T-helper 2 cell treated with Interferon-gamma antibody and Interleukin-4, amounts not matched to agents 100 ng/mL and 5 ng/mL, for 36 hours (primary cell): ENCODE measurements at regions not wholly inside any gene's neighbourhood (a gene's known extent, or its start where the extent isn't known, plus 50 kb on each side); places are given as distances from the start of the nearest gene placed in this dataset.

Source experiments
- intact Hi-C: fragments of 100-400 bp; cut with micrococcal nuclease; formaldehyde crosslinking; loops from one replicate; pipeline ENCODE4 v1.15.1; 2023

DNA sequence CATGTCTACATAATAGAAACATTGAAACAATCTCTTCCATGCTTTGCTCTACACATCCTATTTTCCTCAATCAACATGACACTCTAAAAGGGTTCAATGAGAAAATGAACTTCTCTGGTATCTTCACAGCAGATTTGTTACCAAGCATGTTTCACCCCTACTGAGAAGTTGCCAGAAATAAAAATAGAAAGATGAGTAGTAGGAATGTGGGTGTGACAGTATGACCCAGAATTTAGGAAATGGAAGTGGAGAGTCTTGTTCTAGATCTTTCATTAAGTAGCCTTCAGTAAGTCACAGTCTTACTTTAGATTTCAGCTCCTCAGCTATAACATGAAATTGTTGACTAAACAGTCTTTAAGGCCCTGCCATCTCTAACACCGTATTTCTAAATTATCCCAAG lies 581.8 kb downstream of the EFNA5 start:
- intact Hi-C loops: no loop called here

GRCh38 chr5:107085572-107085971 lies 585.2 kb downstream of the EFNA5 start:
- intact Hi-C loops: no loop called here

- intact Hi-C loops: no loop called here
Measured at GRCh38 chr5:107074996-107075395, 595.7 kb downstream of the EFNA5 start.

DNA sequence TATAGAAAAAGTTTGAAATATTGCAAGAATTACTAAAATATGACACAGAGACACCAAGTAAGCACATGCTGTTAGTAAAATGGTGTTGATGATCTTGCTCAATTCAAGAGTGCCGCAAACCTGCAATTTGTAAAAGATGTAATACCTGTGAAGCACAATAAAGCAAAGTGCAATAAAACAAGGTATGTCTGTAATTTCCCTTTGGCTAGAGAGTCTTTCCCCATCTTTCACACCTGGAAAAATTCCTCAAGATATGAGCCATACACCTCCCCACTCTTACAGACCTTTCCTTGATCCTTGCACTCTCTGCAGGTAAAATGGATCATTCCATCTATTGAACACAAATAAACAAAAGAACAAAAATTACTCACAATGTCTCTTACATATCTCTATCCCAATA lies 597.8 kb downstream of the EFNA5 start:
- intact Hi-C loops: no loop called here

DNA sequence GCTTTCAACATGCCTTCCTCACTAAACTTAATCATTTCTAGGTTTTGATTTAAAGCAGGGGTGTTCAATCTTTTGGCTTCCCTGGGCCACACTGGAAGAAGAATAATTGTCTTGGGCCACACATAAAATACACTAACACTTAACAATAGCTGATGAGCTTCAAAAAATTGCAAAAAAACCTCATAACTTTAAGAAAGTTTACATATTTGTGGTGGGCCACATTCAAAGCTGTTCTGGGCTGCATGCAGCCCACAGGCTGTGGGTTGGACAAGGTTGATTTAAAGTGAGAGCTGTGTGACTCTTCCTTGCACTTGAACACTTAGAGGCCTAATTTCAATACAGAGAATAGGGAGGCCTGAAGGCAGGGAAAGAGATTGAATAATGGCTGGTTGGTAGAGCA lies 598.3 kb downstream of the EFNA5 start:
- intact Hi-C loops: no loop called here

- intact Hi-C loops: no loop called here
Measured at GRCh38 chr5:107068782-107069181, 602.0 kb downstream of the EFNA5 start.

DNA sequence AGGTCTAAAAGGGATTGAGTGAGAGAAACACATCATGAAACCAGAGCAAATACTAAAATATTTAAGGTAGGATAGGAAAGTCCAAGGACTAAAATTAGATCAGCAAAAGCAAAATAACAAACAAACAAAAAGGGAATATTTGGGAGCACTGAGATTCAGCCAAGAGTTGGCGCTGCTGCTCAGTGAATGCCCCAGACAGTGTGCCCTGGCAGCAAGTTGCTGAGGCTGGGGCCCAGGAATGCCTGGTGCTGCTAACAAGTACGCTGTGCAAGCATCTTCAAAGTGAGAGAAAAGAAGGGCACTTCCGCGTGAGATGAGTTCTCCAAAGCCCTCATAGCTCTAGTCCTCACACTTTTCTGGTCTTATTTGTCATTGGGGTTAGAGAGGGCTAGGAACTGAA lies 603.3 kb downstream of the EFNA5 start:
- intact Hi-C loops: no loop called here

DNA sequence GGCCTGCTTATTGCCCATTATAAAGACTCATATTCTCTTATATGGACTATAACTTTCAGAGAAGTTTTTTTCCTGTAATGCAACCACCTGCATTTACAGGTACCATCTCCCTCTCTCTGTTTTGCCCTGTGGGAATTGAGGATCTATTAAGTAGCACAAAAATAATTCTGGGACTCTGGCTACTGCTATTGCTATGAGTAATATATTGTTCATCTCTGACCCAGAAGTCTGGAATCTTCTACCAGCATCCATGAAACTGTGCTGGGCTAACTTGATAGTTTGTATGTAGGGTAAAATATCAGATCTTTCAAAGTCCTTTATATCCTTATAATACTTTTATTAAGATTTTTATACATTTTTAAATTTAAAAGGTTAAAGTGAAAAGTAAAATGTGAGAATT lies 607.2 kb downstream of the EFNA5 start:
- intact Hi-C loops: no loop called here

- intact Hi-C loops: no loop called here
Measured at GRCh38 chr5:107058803-107059202, 611.9 kb downstream of the EFNA5 start.

DNA sequence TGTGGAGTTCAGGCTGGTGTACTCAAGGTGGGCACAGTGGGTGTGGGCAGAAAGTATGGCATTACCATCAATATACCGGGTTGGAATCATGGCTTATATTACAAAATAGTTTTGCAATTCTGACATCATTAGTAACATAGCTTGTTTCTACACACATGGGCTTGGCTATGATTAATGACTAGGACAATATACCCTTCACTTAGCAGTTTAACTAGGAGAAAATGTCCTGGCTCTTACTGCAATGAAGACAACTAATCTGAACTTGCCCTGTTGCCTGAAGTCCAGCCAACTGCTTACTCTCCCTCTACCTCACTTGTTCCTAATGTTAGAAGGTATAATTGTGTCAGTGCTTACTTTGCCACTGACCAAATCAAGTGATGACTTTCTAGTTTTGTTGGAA lies 612.5 kb downstream of the EFNA5 start:
- intact Hi-C loops: no loop called here

GRCh38 chr5:107056278-107056677 lies 614.5 kb downstream of the EFNA5 start:
- intact Hi-C loops: no loop called here

DNA sequence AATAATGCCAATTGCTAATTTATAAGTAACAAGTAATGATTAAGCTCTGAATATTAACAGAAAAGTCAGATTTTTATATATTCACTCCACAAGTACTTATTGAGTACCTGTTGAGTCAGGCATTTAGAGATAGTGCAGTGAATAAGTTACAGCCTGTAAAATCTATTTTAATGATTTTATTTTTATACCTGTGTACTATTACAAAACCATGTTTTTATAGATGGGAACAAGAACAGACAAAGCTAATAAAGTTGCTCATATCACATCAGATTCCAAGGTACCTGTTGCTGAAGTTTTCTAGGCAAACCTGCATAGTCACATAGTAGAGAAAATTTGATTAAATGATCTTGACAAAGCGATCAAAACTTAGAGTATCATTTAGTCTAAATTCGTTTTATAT lies 623.7 kb downstream of the EFNA5 start:
- intact Hi-C loops: no loop called here

- intact Hi-C loops: no loop called here
Measured at GRCh38 chr5:107043665-107044064, 627.1 kb downstream of the EFNA5 start.

GRCh38 chr5:107040907-107041306 lies 629.8 kb downstream of the EFNA5 start:
- intact Hi-C loops: no loop called here

GRCh38 chr5:107032629-107033028 lies 638.1 kb downstream of the EFNA5 start:
- intact Hi-C loops: no loop called here

GRCh38 chr5:107028938-107029337 lies 641.8 kb downstream of the EFNA5 start:
- intact Hi-C loops: no loop called here

- intact Hi-C loops: no loop called here
Measured at GRCh38 chr5:107025712-107026497, 644.8 kb downstream of the EFNA5 start.

DNA sequence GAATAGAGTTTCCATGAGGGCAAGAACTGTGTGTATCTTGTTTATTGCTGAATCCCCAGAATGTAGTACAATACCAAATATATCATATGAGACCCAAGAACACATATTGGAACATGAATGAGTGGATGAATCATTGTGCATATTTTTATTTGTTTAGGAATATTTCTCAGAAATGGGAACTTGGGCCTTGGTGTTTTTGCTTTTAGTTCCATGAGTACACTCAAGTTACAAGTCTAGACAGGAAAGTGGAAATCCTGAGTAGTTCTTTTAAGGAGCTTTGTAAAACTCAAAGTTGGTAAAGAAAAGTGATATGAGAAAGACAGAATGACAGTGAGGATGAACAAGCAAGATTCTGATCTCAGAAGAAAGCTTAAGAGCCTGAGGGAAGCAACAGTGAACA lies 647.0 kb downstream of the EFNA5 start:
- intact Hi-C loops: no loop called here

DNA sequence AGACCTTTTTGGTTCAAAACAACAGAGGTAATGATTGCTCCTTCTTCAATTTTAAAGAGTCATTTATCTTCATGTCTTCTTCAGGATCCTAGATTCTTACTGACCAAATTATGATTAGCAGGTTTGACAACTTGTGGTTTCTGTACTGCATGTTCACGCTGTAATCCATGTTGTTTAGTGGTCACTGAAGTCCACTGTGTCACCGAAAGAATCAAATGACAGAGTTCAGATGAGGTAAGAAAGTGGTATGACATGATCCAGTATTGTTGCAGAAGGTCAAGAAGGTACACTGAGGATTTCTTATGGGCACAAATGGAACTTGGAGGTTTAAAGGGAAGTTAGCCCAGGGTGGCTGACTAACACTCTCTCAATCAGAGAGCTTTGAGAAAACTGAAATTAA lies 649.2 kb downstream of the EFNA5 start:
- intact Hi-C loops: no loop called here

- intact Hi-C loops: no loop called here
Measured at GRCh38 chr5:107020626-107021025, 650.1 kb downstream of the EFNA5 start.

DNA sequence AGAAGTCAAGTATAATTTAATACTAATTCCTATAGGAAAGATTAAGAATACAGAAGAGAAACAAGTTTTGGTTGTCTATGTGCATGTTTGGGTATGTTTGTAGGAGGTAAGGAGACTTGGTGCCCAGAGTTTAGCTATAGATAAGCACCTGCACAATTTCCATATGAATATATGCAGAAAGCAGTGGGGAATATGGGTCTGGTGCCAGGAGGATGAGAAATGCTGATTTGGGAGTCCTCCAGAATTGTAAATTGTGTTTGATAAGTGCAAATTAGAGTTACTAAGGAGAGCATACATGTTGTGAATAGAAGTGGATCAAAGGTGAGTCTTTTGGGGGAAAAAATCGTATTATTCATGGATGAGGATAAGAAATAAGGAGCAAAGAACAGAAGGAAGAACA lies 653.1 kb downstream of the EFNA5 start:
- intact Hi-C loops: no loop called here

GRCh38 chr5:107012371-107012770 lies 658.4 kb downstream of the EFNA5 start:
- intact Hi-C loops: no loop called here

GRCh38 chr5:107011605-107012004 lies 659.1 kb downstream of the EFNA5 start:
- intact Hi-C loops: no loop called here

DNA sequence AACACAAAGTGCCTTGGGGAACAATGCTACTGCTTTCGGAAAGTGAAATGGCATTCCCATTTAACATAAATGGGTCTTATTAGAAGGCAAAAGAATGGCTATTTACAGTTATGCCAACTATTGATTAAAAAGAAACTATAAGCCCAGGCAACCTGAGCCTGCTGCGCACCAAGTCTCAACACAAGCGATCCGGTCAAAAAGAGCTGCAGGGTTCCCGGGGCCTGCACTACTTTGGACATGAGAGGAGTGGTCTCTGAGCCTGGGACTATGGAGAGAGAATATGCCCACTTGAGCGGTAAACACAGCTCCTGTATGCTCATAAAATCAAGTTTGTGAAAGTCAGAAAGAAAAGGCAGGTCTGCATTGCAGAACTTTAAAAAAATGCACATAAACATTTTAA lies 660.7 kb downstream of the EFNA5 start:
- intact Hi-C loops: no loop called here
